HG03060 (cell line): ENCODE measurements at regions not wholly inside any gene's neighbourhood (a gene's known extent, or its start where the extent isn't known, plus 50 kb on each side); places are given as distances from the start of the nearest gene placed in this dataset.
A peak's percentile ranks its signal among the peaks of the same experiment; 100 is the strongest.

Experiments
- ATAC-seq: cut with Tn5 transposase; IDR thresholded peaks from one replicate; pipeline ENCODE4 v1.9.1; 2021; ENCODE audit warnings: low read depth, moderate number of reproducible peaks; ENCODE audit not compliant: unreplicated experiment

GRCh38 chr3:459311-459670 is 262.7 kb downstream of the CHL1 start:
- no peak for ATAC-seq

GRCh38 chr3:461006-461405 is 264.4 kb downstream of the CHL1 start:
- no peak for ATAC-seq

GRCh38 chr3:462851-463250 is 266.3 kb downstream of the CHL1 start:
- ATAC-seq, result no peak

GRCh38 chr3:463252-464192 is 267.0 kb downstream of the CHL1 start:
- ATAC-seq, result peak; percentile 96

GRCh38 chr3:464255-464654 is 267.7 kb downstream of the CHL1 start:
- ATAC-seq, result peak; percentile 13

- ATAC-seq, result no peak
Measured at GRCh38 chr3:468172-468571, 271.6 kb downstream of the CHL1 start.

GRCh38 chr3:473033-473800 is 276.7 kb downstream of the CHL1 start:
- no peak for ATAC-seq

- ATAC-seq, result no peak
Measured at GRCh38 chr3:474828-475227, 278.3 kb downstream of the CHL1 start.

GRCh38 chr3:480070-480469 is 283.5 kb downstream of the CHL1 start:
- ATAC-seq, result no peak

GRCh38 chr3:481111-481510 is 284.5 kb downstream of the CHL1 start:
- no peak for ATAC-seq

- ATAC-seq, result no peak
Measured at GRCh38 chr3:481680-482079, 285.1 kb downstream of the CHL1 start.

GRCh38 chr3:482479-482878 is 285.9 kb downstream of the CHL1 start:
- ATAC-seq, result no peak

- no peak for ATAC-seq
Measured at GRCh38 chr3:484341-484740, 287.8 kb downstream of the CHL1 start.

GRCh38 chr3:487614-488013 is 291.1 kb downstream of the CHL1 start:
- ATAC-seq, result no peak

GRCh38 chr3:492586-493316 is 296.2 kb downstream of the CHL1 start:
- ATAC-seq, result no peak

- ATAC-seq, result no peak
Measured at GRCh38 chr3:494190-494589, 297.6 kb downstream of the CHL1 start.

GRCh38 chr3:498487-498886 is 301.9 kb downstream of the CHL1 start:
- no peak for ATAC-seq

- no peak for ATAC-seq
Measured at GRCh38 chr3:499001-499761, 302.6 kb downstream of the CHL1 start.

- no peak for ATAC-seq
Measured at GRCh38 chr3:502486-502885, 305.9 kb downstream of the CHL1 start.

GRCh38 chr3:513301-513700 is 316.7 kb downstream of the CHL1 start:
- ATAC-seq, result no peak
